ENCODE measurements at regions not wholly inside any gene's neighbourhood (a gene's known extent, or its start where the extent isn't known, plus 50 kb on each side); places are given as distances from the start of the nearest gene placed in this dataset.
A peak's percentile ranks its signal among the peaks of the same experiment; 100 is the strongest.

DNA sequence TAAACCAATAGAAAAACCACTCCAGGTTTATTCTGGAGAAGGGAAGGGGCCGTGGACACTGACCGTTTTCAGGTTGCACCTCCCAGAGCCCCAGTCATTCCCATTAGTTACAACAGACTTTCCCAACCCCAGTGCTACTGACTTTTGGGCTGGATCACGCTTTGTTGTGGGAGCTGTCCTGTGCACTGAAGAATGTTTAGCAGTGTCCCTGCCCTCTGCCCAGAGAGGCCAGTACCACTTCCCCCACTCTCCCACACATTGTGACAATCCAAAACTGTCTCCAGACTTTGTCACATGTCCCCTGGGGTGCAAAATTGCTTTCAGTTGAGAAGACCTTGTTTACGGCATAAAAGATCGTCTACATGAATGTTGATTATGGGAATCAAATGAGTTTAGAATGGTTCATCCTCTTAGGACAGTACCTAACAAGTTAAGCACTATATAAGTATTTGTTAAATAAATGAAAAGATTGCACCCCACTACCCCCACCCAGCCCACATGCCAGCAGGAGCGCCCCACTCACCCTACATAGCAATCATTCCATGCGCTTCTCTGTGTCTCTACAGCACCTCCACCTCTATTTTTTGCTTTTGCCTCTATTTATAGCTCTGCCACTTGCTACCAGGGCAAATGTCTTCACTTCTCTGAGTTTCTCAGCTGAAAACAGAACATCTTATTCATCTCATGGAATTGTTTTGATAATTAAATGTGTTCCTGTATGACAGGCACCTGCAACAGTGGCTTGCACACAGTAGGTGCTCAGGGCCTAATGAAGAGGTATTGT is 104.9 kb downstream of the AXIN2 start:
- TF ChIP-seq EZH2phosphoT487 (IDR thresholded peaks at IDR 0.05; ENCODE audit: unreplicated experiment): no peak
- TF ChIP-seq, protein P1, sequence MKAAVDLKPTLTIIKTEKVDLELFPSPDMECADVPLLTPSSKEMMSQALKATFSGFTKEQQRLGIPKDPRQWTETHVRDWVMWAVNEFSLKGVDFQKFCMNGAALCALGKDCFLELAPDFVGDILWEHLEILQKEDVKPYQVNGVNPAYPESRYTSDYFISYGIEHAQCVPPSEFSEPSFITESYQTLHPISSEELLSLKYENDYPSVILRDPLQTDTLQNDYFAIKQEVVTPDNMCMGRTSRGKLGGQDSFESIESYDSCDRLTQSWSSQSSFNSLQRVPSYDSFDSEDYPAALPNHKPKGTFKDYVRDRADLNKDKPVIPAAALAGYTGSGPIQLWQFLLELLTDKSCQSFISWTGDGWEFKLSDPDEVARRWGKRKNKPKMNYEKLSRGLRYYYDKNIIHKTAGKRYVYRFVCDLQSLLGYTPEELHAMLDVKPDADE (IDR thresholded peaks at IDR 0.05): no peak
- Histone ChIP-seq H3K36me3 (ENCODE audit: insufficient read depth) (no peaks in the 10 kb centered on the region), H4K20me1 (replicated peaks; ENCODE audit: insufficient read depth) (no peaks in the 10 kb centered on the region), H3K9me2 (ENCODE audit: insufficient read depth) (peaks cover 5% of the 10 kb centered on the region; the same call in 1 of the 2 replicates), H3K27ac (ENCODE audit: low read depth) (no peak overlapping the region), H2AFZ (peak overlapping the region; percentile 33; the same call in 1 of the 2 replicates), H3F3A (replicated peaks; ENCODE audit: low read depth) (no peaks in the 10 kb centered on the region), H3K4me2 (peak overlapping the region; percentile 46; the same call in 1 of the 2 replicates), H3K4me1 (ENCODE audit: insufficient read depth) (peaks cover 29% of the 10 kb centered on the region), H3K4me3 (no peak overlapping the region), H3K79me2 (replicated peaks; ENCODE audit: insufficient read depth) (no peaks in the 10 kb centered on the region), H3K27me3 (ENCODE audit: insufficient read depth) (no peaks in the 10 kb centered on the region)
- DNase-seq (ENCODE audit: low spot score): no peak
- peaks cover 12% of the 10 kb centered on the region for H3K27me3 Mint-ChIP-seq (ENCODE audit: insufficient read depth, low read depth, poor library complexity)
- H3K4me1 Mint-ChIP-seq: peaks cover 52% of the 10 kb centered on the region
- no peaks in the 10 kb centered on the region; the same call in 2 of the 3 replicates for H3K36me3 Mint-ChIP-seq (ENCODE audit: low read depth)
- H3K4me3 Mint-ChIP-seq: no peak overlapping the region
- H3K9me3 Mint-ChIP-seq: peaks cover 8% of the 10 kb centered on the region; the same call in 2 of the 3 replicates
- peak; percentile 11 for ATAC-seq
- no peak overlapping the region for H3K27ac Mint-ChIP-seq

DNA sequence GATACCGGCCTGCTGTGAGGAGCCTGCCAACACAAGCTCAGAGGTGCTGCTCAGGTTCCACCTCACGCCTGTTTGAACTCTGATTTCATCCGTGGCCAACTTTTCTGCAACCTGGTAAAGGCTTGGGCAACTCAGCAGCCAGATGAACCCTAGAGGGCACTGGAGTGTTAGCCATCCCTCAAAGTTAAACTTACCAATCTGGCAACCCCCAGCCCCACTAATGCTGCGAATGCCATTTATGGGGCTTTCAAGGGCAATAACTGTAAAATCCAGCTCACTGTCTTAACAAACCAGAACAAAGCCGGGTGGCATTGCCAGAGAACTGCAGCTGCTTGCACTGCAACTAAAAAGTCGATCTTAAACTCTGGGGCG is 105.5 kb downstream of the AXIN2 start:
- H3K36me3 ChIP-seq (ENCODE audit: insufficient read depth): no peaks in the 10 kb centered on the region
- H3K27me3 ChIP-seq (ENCODE audit: insufficient read depth): no peaks in the 10 kb centered on the region
- Mint-ChIP-seq H3K9me3 (peaks cover 8% of the 10 kb centered on the region; the same call in 2 of the 3 replicates), H3K4me1 (peaks cover 52% of the 10 kb centered on the region), H3K4me3 (no peak overlapping the region), H3K27me3 (ENCODE audit: insufficient read depth, low read depth, poor library complexity) (peaks cover 12% of the 10 kb centered on the region), H3K27ac (no peak overlapping the region), H3K36me3 (ENCODE audit: low read depth) (no peaks in the 10 kb centered on the region; the same call in 2 of the 3 replicates)
- H3K4me3 ChIP-seq: no peak overlapping the region
- DNase-seq (ENCODE audit: low spot score) (peak; percentile 68), ATAC-seq (peak; percentile 70)
- peaks cover 5% of the 10 kb centered on the region; the same call in 1 of the 2 replicates for H3K9me2 ChIP-seq (ENCODE audit: insufficient read depth)
- H3K4me2 ChIP-seq: peak overlapping the region; percentile 46; the same call in 1 of the 2 replicates
- H3K79me2 ChIP-seq (replicated peaks; ENCODE audit: insufficient read depth): no peaks in the 10 kb centered on the region
- no peak for TF ChIP-seq POLR2AphosphoS5 (IDR thresholded peaks at IDR 0.05; ENCODE audit: low read depth)
- TF ChIP-seq, protein P2, sequence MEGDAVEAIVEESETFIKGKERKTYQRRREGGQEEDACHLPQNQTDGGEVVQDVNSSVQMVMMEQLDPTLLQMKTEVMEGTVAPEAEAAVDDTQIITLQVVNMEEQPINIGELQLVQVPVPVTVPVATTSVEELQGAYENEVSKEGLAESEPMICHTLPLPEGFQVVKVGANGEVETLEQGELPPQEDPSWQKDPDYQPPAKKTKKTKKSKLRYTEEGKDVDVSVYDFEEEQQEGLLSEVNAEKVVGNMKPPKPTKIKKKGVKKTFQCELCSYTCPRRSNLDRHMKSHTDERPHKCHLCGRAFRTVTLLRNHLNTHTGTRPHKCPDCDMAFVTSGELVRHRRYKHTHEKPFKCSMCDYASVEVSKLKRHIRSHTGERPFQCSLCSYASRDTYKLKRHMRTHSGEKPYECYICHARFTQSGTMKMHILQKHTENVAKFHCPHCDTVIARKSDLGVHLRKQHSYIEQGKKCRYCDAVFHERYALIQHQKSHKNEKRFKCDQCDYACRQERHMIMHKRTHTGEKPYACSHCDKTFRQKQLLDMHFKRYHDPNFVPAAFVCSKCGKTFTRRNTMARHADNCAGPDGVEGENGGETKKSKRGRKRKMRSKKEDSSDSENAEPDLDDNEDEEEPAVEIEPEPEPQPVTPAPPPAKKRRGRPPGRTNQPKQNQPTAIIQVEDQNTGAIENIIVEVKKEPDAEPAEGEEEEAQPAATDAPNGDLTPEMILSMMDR (conservative IDR thresholded peaks at IDR 0.05; ENCODE audit: low read depth in 2 of 2): peak; percentile 59 to 85
- H3F3A ChIP-seq (replicated peaks; ENCODE audit: low read depth): no peaks in the 10 kb centered on the region
- no peak overlapping the region for H3K27ac ChIP-seq (ENCODE audit: low read depth)
- H3K4me1 ChIP-seq (ENCODE audit: insufficient read depth): peaks cover 29% of the 10 kb centered on the region
- H2AFZ ChIP-seq: peak overlapping the region; percentile 33; the same call in 1 of the 2 replicates
- no peaks in the 10 kb centered on the region for H4K20me1 ChIP-seq (replicated peaks; ENCODE audit: insufficient read depth)
